ENCODE measurements at regions not wholly inside any gene's neighbourhood (a gene's known extent, or its start where the extent isn't known, plus 50 kb on each side); places are given as distances from the start of the nearest gene placed in this dataset.

DNA sequence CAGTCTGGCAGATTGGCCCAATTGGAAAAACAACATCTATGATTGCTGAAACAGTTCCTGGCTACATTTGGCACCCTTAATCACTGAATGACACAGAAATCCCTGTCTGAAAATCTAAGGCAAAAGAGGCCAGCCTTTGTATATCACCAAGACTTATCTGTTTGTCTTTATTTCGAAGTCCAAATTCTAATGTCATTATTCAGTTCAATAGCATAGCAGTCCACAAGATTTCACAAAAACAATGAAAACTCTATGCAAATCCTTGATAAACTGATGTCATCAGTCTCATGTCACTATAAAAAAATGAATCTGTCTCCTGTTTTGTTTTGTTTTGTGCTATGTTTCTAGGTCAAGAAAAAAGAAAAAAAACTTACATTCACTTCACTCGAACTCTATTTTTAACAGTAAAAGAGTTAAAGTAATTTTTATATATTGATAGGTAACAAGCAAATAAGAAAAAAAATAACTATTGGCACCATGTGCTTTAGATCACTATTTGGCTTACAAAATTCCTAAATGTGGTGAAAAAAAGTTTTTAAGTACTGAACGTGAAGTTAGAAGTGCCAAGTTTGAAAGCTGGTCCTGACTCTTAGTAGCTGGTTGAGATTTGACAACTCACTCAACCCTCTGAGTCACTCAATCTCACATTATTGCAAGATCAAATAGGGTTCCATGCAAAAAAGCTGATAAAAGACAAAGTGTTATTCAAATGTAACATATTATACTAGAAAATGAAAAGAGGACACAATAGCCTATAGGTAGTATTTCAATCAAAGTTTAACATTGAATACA is 359.3 kb downstream of the IRS1 start:
- no peaks in the 10 kb centered on the region for H3K36me3 Mint-ChIP-seq (ENCODE audit: low read depth, unreplicated experiment)
- DNase-seq (ENCODE audit: low spot score), result no peak
- TF ChIP-seq CTCF (IDR thresholded peaks at IDR 0.05; ENCODE audit: unreplicated experiment), result no peak
- H3K27ac Mint-ChIP-seq (ENCODE audit: unreplicated experiment), result no peak overlapping the region
- no peak overlapping the region for H3K4me3 Mint-ChIP-seq (ENCODE audit: unreplicated experiment)
- peaks cover 2% of the 10 kb centered on the region for H3K27me3 Mint-ChIP-seq (ENCODE audit: unreplicated experiment)
- H3K4me1 Mint-ChIP-seq (ENCODE audit: unreplicated experiment), result no peaks in the 10 kb centered on the region
- no peaks in the 10 kb centered on the region for H3K9me3 Mint-ChIP-seq (ENCODE audit: unreplicated experiment)

GRCh38 chr2:226439337-226439736 is 360.3 kb downstream of the IRS1 start:
- DNase-seq (ENCODE audit: low spot score), result no peak
- H3K9me3 Mint-ChIP-seq (ENCODE audit: unreplicated experiment), result no peaks in the 10 kb centered on the region
- H3K27me3 Mint-ChIP-seq (ENCODE audit: unreplicated experiment), result peaks cover 2% of the 10 kb centered on the region
- TF ChIP-seq CTCF (IDR thresholded peaks at IDR 0.05; ENCODE audit: unreplicated experiment), result no peak
- H3K4me1 Mint-ChIP-seq (ENCODE audit: unreplicated experiment), result no peaks in the 10 kb centered on the region
- no peak overlapping the region for H3K4me3 Mint-ChIP-seq (ENCODE audit: unreplicated experiment)
- H3K27ac Mint-ChIP-seq (ENCODE audit: unreplicated experiment), result no peak overlapping the region
- H3K36me3 Mint-ChIP-seq (ENCODE audit: low read depth, unreplicated experiment), result no peaks in the 10 kb centered on the region

DNA sequence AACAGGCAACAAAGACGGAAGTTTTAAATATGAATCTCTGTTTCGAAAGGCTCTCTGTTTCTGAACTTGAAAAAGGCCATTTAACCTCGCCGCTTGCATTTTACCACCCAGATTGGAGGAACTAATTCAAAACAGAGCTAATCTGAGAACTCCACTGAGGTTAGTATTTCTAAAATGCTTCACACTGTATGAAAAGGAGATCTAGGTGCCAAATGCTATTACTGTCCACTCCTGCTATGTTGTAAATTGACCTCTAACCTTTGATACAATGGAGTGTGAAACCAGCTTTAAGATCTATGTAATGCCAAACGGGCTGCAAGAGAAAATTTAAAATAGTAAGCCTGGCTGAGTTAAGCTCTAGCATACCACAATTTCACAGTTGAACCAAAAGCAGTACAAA is 364.5 kb downstream of the IRS1 start:
- no peak for DNase-seq (ENCODE audit: low spot score)
- Mint-ChIP-seq H3K27ac (ENCODE audit: unreplicated experiment) (no peak overlapping the region), H3K4me3 (ENCODE audit: unreplicated experiment) (no peak overlapping the region), H3K27me3 (ENCODE audit: unreplicated experiment) (no peaks in the 10 kb centered on the region), H3K9me3 (ENCODE audit: unreplicated experiment) (no peaks in the 10 kb centered on the region), H3K36me3 (ENCODE audit: low read depth, unreplicated experiment) (no peaks in the 10 kb centered on the region), H3K4me1 (ENCODE audit: unreplicated experiment) (no peaks in the 10 kb centered on the region)
- TF ChIP-seq CTCF (IDR thresholded peaks at IDR 0.05; ENCODE audit: unreplicated experiment), result no peak

GRCh38 chr2:226434702-226435101 is 364.9 kb downstream of the IRS1 start:
- Mint-ChIP-seq H3K27ac (ENCODE audit: unreplicated experiment) (no peak overlapping the region), H3K4me1 (ENCODE audit: unreplicated experiment) (no peaks in the 10 kb centered on the region), H3K27me3 (ENCODE audit: unreplicated experiment) (no peaks in the 10 kb centered on the region), H3K36me3 (ENCODE audit: low read depth, unreplicated experiment) (no peaks in the 10 kb centered on the region), H3K4me3 (ENCODE audit: unreplicated experiment) (no peak overlapping the region), H3K9me3 (ENCODE audit: unreplicated experiment) (no peaks in the 10 kb centered on the region)
- no peak for TF ChIP-seq CTCF (IDR thresholded peaks at IDR 0.05; ENCODE audit: unreplicated experiment)
- DNase-seq (ENCODE audit: low spot score), result no peak

DNA sequence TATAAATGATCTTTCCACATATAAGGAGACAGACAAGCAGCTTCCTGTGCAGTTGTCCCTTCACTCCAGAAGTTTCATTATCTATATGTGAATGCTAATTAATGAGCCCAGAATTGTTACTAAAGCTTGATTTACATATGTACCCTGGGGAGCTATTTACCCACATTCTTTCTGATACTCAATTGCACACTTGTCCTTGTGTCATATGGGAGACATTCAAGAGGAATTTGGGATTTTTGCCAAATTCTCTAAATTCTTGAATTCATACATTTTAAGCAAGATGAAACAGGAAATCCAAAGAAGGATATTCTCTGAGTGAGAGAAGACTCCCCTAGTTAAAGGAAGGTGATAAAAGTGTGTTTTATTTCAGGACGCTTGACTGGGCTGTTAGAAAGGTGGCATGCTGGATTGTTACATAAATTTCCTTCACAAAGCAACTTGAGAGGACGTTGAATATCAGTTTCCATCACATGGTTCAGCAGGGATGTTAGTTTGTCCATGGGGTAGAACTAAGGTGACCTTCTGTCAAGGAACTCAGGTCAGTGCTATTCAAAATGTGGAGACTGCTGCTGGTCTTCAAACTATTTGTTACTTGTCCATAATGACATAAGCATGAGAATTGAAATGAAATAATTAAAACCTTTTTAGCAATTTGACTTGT is 368.2 kb downstream of the IRS1 start:
- no peaks in the 10 kb centered on the region for H3K9me3 Mint-ChIP-seq (ENCODE audit: unreplicated experiment)
- H3K36me3 Mint-ChIP-seq (ENCODE audit: low read depth, unreplicated experiment), result no peaks in the 10 kb centered on the region
- no peak overlapping the region for H3K27ac Mint-ChIP-seq (ENCODE audit: unreplicated experiment)
- no peak overlapping the region for H3K4me3 Mint-ChIP-seq (ENCODE audit: unreplicated experiment)
- H3K27me3 Mint-ChIP-seq (ENCODE audit: unreplicated experiment), result no peaks in the 10 kb centered on the region
- DNase-seq (ENCODE audit: low spot score), result no peak
- H3K4me1 Mint-ChIP-seq (ENCODE audit: unreplicated experiment), result no peaks in the 10 kb centered on the region
- TF ChIP-seq CTCF (IDR thresholded peaks at IDR 0.05; ENCODE audit: unreplicated experiment), result no peak

Data from endothelial cell (in vitro differentiated cells).